Vagina (tissue), 2 donors: ENCODE measurements at regions not wholly inside any gene's neighbourhood (a gene's known extent, or its start where the extent isn't known, plus 50 kb on each side); places are given as distances from the start of the nearest gene placed in this dataset.

ENCODE experiments used
- CTCF ChIP-seq, 3 experiments: fragments of 450-650 bp in 2 of 3; fragments of 200-600 bp in 1 of 3; sonication (generic) in 1 of 3; IDR thresholded peaks; one replicate each; pipeline ENCODE4 v1.5.1; 2017 to 2019; ENCODE audit warnings: antibody characterized with exemption in 3 of 3, mild to moderate bottlenecking in 2 of 3, moderate library complexity in 2 of 3
- POLR2A ChIP-seq, 2 donors: fragments of 450-650 bp; IDR thresholded peaks; one replicate each; pipeline ENCODE4 v1.6.1; 2017; ENCODE audit warnings: antibody characterized with exemption in 2 of 2, mild to moderate bottlenecking in 2 of 2, moderate library complexity in 2 of 2
- POLR2AphosphoS5 ChIP-seq, 2 donors: sonication (generic); formaldehyde crosslinking; IDR thresholded peaks; one replicate each; pipeline ENCODE4 v1.9.0; 2017; ENCODE audit warnings: antibody characterized with exemption in 2 of 2, mild to moderate bottlenecking in 2 of 2, low read depth in 1 of 2; ENCODE audit not compliant: insufficient read depth in 1 of 2

GRCh38 chr13:38582133-38582532 lies 104.7 kb upstream of the FREM2 start:
- TF ChIP-seq POLR2A (IDR thresholded peaks at IDR 0.05) (no peak), CTCF (IDR thresholded peaks at IDR 0.05) (no peak), POLR2AphosphoS5 (IDR thresholded peaks at IDR 0.05; ENCODE audit: insufficient read depth in 1 of 2, low read depth in 1 of 2) (no peak)
